ENCODE measurements at regions not wholly inside any gene's neighbourhood (a gene's known extent, or its start where the extent isn't known, plus 50 kb on each side); places are given as distances from the start of the nearest gene placed in this dataset.

GRCh38 chr4:41874873-41875272 is 60.4 kb upstream of the TMEM33 start:
- TF ChIP-seq CTCF (IDR thresholded peaks at IDR 0.05) (no peak), POLR2A (IDR thresholded peaks at IDR 0.05) (no peak), EP300 (IDR thresholded peaks at IDR 0.05) (no peak)

Measured in gastroesophageal sphincter (tissue), 3 donors.